GM23338 (cell line): ENCODE measurements at regions not wholly inside any gene's neighbourhood (a gene's known extent, or its start where the extent isn't known, plus 50 kb on each side); places are given as distances from the start of the nearest gene placed in this dataset.
A peak's percentile ranks its signal among the peaks of the same experiment; 100 is the strongest.

Source experiments
- ATAC-seq: fragments of 200-7000 bp; cut with Tn5 transposase; 3 replicates; pipeline ENCODE4 v1.9.1; 2020
- DNase-seq: peaks from one replicate; pipeline ENCODE4 v3.0.0-alpha.2; 2015; ENCODE audit warnings: low spot score
- H2AFZ ChIP-seq: fragments of 200-600 bp; sonication (generic); 2 replicates; pipeline ENCODE4 v1.8.0; 2016; ENCODE audit warnings: antibody characterized with exemption, mild to moderate bottlenecking, moderate library complexity
- H3F3A ChIP-seq: fragments of 200-600 bp; sonication (generic); replicated peaks from 2 replicates; pipeline ENCODE4 v1.8.0; 2017; ENCODE audit warnings: antibody characterized with exemption, mixed run types, low read depth
- H3K27ac ChIP-seq: fragments of 200-600 bp; sonication (generic); 2 replicates; pipeline ENCODE4 v1.6.1; 2016; ENCODE audit warnings: low read depth
- H3K27me3 ChIP-seq: fragments of 200-600 bp; sonication (generic); 2 replicates; pipeline ENCODE4 v1.8.0; 2016; ENCODE audit warnings: mild to moderate bottlenecking, mixed run types, moderate library complexity; ENCODE audit not compliant: insufficient read depth
- H3K36me3 ChIP-seq: fragments of 200-600 bp; sonication (generic); 2 replicates; pipeline ENCODE4 v1.8.0; 2016; ENCODE audit warnings: mild to moderate bottlenecking; ENCODE audit not compliant: insufficient read depth
- H3K4me1 ChIP-seq: fragments of 200-600 bp; sonication (generic); 2 replicates; pipeline ENCODE4 v1.8.0; 2016; ENCODE audit warnings: mild to moderate bottlenecking, moderate library complexity; ENCODE audit not compliant: insufficient read depth
- H3K4me2 ChIP-seq: fragments of 200-600 bp; sonication (generic); 2 replicates; pipeline ENCODE4 v1.7.1; 2017; ENCODE audit warnings: mixed run types
- H3K4me3 ChIP-seq: fragments of 200-600 bp; sonication (generic); 2 replicates; pipeline ENCODE4 v1.6.1; 2016; ENCODE audit warnings: mixed run types
- H3K79me2 ChIP-seq: fragments of 200-600 bp; sonication (generic); replicated peaks from 2 replicates; pipeline ENCODE4 v1.8.0; 2017; ENCODE audit warnings: mild to moderate bottlenecking; ENCODE audit not compliant: insufficient read depth
- H3K9me2 ChIP-seq: fragments of 200-600 bp; sonication (generic); 2 replicates; pipeline ENCODE4 v1.8.0; 2017; ENCODE audit not compliant: insufficient read depth
- H4K20me1 ChIP-seq: fragments of 200-600 bp; sonication (generic); replicated peaks from 2 replicates; pipeline ENCODE4 v1.8.0; 2017; ENCODE audit warnings: mild to moderate bottlenecking; ENCODE audit not compliant: insufficient read depth
- H3K27ac Mint-ChIP-seq: 2 replicates; pipeline ENCODE4 v1.8.0; 2020; ENCODE audit warnings: inconsistent platforms, mild to moderate bottlenecking, moderate library complexity, mixed read lengths
- H3K27me3 Mint-ChIP-seq: 3 replicates; pipeline ENCODE4 v1.8.0; 2022; ENCODE audit warnings: low read depth, mild to moderate bottlenecking, moderate library complexity, mixed read lengths, inconsistent platforms; ENCODE audit not compliant: insufficient read depth, poor library complexity
- H3K36me3 Mint-ChIP-seq: 3 replicates; pipeline ENCODE4 v1.8.0; 2021; ENCODE audit warnings: low read depth, mild to moderate bottlenecking, inconsistent platforms, moderate library complexity, mixed read lengths
- H3K4me1 Mint-ChIP-seq: 3 replicates; pipeline ENCODE4 v1.8.0; 2020; ENCODE audit warnings: mild to moderate bottlenecking, inconsistent platforms, mixed read lengths
- H3K4me3 Mint-ChIP-seq: 3 replicates; pipeline ENCODE4 v1.8.0; 2021; ENCODE audit warnings: moderate library complexity, mild to moderate bottlenecking, inconsistent platforms, mixed read lengths
- H3K9me3 Mint-ChIP-seq: 3 replicates; pipeline ENCODE4 v1.8.0; 2020; ENCODE audit warnings: moderate library complexity, mild to moderate bottlenecking, inconsistent platforms, mixed read lengths
- CREB1 ChIP-seq: fragments of 250-450 bp; sonication (Bioruptor Pico); IDR thresholded peaks from 2 replicates; pipeline ENCODE4 v1.5.0; 2020; ENCODE audit warnings: low read depth, mild to moderate bottlenecking, moderate library complexity
- ETS1 ChIP-seq: IDR thresholded peaks from 2 replicates; pipeline ENCODE4 v1.6.1; 2016; ENCODE audit warnings: antibody characterized with exemption
- EZH2 ChIP-seq: fragments of 200-600 bp; sonication (generic); IDR thresholded peaks from one replicate; pipeline ENCODE4 v1.8.0; 2017; ENCODE audit warnings: antibody characterized with exemption, mild to moderate bottlenecking, low read depth; ENCODE audit not compliant: unreplicated experiment
- EZH2phosphoT487 ChIP-seq: fragments of 200-600 bp; sonication (generic); IDR thresholded peaks from one replicate; pipeline ENCODE4 v1.8.1; 2018; ENCODE audit warnings: antibody characterized with exemption; ENCODE audit not compliant: unreplicated experiment
- JUNB ChIP-seq: IDR thresholded peaks from one replicate; pipeline ENCODE4 v1.6.1; 2016; ENCODE audit warnings: antibody characterized with exemption; ENCODE audit not compliant: unreplicated experiment
- NANOG ChIP-seq: IDR thresholded peaks from 2 replicates; pipeline ENCODE4 v1.6.1; 2016; ENCODE audit warnings: antibody characterized with exemption, borderline replicate concordance
- POLR2AphosphoS5 ChIP-seq: IDR thresholded peaks from 2 replicates; pipeline ENCODE4 v1.6.1; 2016; ENCODE audit warnings: antibody characterized with exemption, low read depth
- STAT1 ChIP-seq: IDR thresholded peaks from one replicate; pipeline ENCODE4 v1.6.1; 2016; ENCODE audit warnings: antibody characterized with exemption; ENCODE audit not compliant: unreplicated experiment
- ZNF114 ChIP-seq: fragments of 250-450 bp; sonication (Bioruptor Pico); IDR thresholded peaks from 2 replicates; pipeline ENCODE4 v1.5.0; 2020; ENCODE audit warnings: mild to moderate bottlenecking, moderate library complexity
- ZNF331 ChIP-seq: fragments of 250-450 bp; sonication (Bioruptor Pico); IDR thresholded peaks from 2 replicates; pipeline ENCODE4 v1.5.0; 2020; ENCODE audit warnings: low read depth, mild to moderate bottlenecking, moderate library complexity
- TF ChIP-seq, protein P1 (sequence below), 2 experiments: fragments of 200-600 bp in 1 of 2; sonication (generic) in 1 of 2; conservative IDR thresholded peaks; 2 replicates each; pipeline versions ENCODE4 v1.5.1 to v1.6.1; 2016 to 2017; ENCODE audit warnings: antibody characterized with exemption in 2 of 2, low read depth in 2 of 2, mild to moderate bottlenecking in 2 of 2, moderate library complexity in 1 of 2
- TF ChIP-seq, protein P2 (sequence below): IDR thresholded peaks from one replicate; pipeline ENCODE4 v1.6.1; 2018; ENCODE audit warnings: antibody characterized with exemption; ENCODE audit not compliant: unreplicated experiment

GRCh38 chr6:137800762-137801161, 66.3 kb upstream of the TNFAIP3 start:
- no peaks in the 10 kb centered on the region for H3K36me3 Mint-ChIP-seq
- H4K20me1 ChIP-seq, result no peaks in the 10 kb centered on the region
- H3K27ac ChIP-seq, result no peak overlapping the region
- no peaks in the 10 kb centered on the region for H3K27me3 ChIP-seq
- peak overlapping the region; percentile 43; the same call in 1 of the 2 replicates for H2AFZ ChIP-seq
- DNase-seq, result no peak
- H3K4me1 ChIP-seq, result no peaks in the 10 kb centered on the region
- no peak overlapping the region for H3K4me3 Mint-ChIP-seq
- H3K4me1 Mint-ChIP-seq, result no peaks in the 10 kb centered on the region
- H3K36me3 ChIP-seq, result no peaks in the 10 kb centered on the region
- no peak overlapping the region for H3K4me3 ChIP-seq
- no peaks in the 10 kb centered on the region for H3K9me3 Mint-ChIP-seq
- peaks cover 6% of the 10 kb centered on the region for H3K27me3 Mint-ChIP-seq
- H3K79me2 ChIP-seq, result no peaks in the 10 kb centered on the region
- peaks cover 7% of the 10 kb centered on the region; the same call in 1 of the 2 replicates for H3K9me2 ChIP-seq
- no peak for ATAC-seq
- no peaks in the 10 kb centered on the region for H3F3A ChIP-seq
- H3K27ac Mint-ChIP-seq, result no peak overlapping the region
- TF ChIP-seq POLR2AphosphoS5 (no peak), CREB1 (CRISPR knock-in tag) (no peak), ZNF331 (CRISPR knock-in tag) (no peak), EZH2phosphoT487 (no peak), EZH2 (no peak)
- TF ChIP-seq, protein P1, sequence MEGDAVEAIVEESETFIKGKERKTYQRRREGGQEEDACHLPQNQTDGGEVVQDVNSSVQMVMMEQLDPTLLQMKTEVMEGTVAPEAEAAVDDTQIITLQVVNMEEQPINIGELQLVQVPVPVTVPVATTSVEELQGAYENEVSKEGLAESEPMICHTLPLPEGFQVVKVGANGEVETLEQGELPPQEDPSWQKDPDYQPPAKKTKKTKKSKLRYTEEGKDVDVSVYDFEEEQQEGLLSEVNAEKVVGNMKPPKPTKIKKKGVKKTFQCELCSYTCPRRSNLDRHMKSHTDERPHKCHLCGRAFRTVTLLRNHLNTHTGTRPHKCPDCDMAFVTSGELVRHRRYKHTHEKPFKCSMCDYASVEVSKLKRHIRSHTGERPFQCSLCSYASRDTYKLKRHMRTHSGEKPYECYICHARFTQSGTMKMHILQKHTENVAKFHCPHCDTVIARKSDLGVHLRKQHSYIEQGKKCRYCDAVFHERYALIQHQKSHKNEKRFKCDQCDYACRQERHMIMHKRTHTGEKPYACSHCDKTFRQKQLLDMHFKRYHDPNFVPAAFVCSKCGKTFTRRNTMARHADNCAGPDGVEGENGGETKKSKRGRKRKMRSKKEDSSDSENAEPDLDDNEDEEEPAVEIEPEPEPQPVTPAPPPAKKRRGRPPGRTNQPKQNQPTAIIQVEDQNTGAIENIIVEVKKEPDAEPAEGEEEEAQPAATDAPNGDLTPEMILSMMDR (conservative IDR thresholded peaks at IDR 0.05; ENCODE audit: low read depth in 2 of 2), result no peak
- H3K4me2 ChIP-seq, result no peak overlapping the region

DNA sequence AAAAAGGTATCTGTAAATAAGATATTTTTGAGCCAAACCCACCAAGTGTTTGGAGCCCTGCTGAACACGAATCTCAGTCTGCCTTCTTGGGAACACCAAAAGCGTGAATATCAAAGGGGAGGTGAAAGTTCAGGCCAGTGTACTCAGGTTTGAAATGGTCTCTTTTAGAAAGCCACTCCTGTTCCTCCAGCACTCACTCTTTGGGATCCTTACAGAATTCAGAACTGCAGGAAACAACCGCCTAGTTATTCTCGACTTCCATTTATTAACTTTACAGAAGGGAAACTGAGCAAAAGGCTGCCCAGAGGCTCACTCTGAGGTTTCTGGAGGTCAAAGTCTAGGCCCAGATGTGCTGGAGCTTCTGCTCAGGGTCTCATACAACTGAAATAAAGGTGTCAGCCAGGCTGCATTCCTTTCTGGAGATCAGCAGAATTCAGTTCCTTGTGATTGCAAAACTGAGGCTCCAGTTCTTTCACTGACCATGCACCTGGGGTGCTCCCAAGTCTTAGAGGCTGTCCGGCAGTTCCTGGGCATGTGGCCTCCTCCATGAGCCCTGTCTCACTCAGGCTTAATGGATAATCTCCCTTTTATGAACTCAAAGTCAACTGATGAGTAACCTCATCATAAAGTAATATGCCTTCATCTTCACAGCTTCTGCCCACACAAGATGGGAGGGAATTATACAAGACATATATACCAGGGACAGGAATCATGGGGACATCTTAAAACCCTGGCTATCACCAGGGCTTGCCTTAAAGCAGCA, 65.5 kb upstream of the TNFAIP3 start:
- no peaks in the 10 kb centered on the region for H3K36me3 Mint-ChIP-seq
- no peak overlapping the region for H3K27ac ChIP-seq
- no peak for TF ChIP-seq JUNB
- TF ChIP-seq POLR2AphosphoS5, result no peak
- TF ChIP-seq EZH2, result no peak
- TF ChIP-seq NANOG, result no peak
- no peak for TF ChIP-seq ZNF114 (CRISPR knock-in tag)
- TF ChIP-seq ZNF331 (CRISPR knock-in tag), result no peak
- TF ChIP-seq ETS1, result no peak
- TF ChIP-seq STAT1, result no peak
- TF ChIP-seq, protein P2, sequence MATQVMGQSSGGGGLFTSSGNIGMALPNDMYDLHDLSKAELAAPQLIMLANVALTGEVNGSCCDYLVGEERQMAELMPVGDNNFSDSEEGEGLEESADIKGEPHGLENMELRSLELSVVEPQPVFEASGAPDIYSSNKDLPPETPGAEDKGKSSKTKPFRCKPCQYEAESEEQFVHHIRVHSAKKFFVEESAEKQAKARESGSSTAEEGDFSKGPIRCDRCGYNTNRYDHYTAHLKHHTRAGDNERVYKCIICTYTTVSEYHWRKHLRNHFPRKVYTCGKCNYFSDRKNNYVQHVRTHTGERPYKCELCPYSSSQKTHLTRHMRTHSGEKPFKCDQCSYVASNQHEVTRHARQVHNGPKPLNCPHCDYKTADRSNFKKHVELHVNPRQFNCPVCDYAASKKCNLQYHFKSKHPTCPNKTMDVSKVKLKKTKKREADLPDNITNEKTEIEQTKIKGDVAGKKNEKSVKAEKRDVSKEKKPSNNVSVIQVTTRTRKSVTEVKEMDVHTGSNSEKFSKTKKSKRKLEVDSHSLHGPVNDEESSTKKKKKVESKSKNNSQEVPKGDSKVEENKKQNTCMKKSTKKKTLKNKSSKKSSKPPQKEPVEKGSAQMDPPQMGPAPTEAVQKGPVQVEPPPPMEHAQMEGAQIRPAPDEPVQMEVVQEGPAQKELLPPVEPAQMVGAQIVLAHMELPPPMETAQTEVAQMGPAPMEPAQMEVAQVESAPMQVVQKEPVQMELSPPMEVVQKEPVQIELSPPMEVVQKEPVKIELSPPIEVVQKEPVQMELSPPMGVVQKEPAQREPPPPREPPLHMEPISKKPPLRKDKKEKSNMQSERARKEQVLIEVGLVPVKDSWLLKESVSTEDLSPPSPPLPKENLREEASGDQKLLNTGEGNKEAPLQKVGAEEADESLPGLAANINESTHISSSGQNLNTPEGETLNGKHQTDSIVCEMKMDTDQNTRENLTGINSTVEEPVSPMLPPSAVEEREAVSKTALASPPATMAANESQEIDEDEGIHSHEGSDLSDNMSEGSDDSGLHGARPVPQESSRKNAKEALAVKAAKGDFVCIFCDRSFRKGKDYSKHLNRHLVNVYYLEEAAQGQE, result no peak
- TF ChIP-seq, protein P1 (conservative IDR thresholded peaks at IDR 0.05; ENCODE audit: low read depth in 2 of 2), result no peak
- no peak for TF ChIP-seq EZH2phosphoT487

More for the DNA sequence above, 65.5 kb upstream of the TNFAIP3 start:
- H4K20me1 ChIP-seq, result no peaks in the 10 kb centered on the region
- no peak overlapping the region for H3K27ac Mint-ChIP-seq
- H3K4me2 ChIP-seq, result no peak overlapping the region
- no peaks in the 10 kb centered on the region for H3K4me1 Mint-ChIP-seq
- peaks cover 7% of the 10 kb centered on the region for H3K27me3 Mint-ChIP-seq
- H3K27me3 ChIP-seq, result no peaks in the 10 kb centered on the region
- peaks cover 7% of the 10 kb centered on the region; the same call in 1 of the 2 replicates for H3K9me2 ChIP-seq
- DNase-seq, result no peak
- no peak overlapping the region for H3K4me3 Mint-ChIP-seq
- H3K4me1 ChIP-seq, result no peaks in the 10 kb centered on the region
- no peaks in the 10 kb centered on the region for H3F3A ChIP-seq
- H3K36me3 ChIP-seq, result no peaks in the 10 kb centered on the region
- no peak overlapping the region for H2AFZ ChIP-seq
- no peaks in the 10 kb centered on the region for H3K79me2 ChIP-seq
- no peak overlapping the region for H3K4me3 ChIP-seq
- no peak for ATAC-seq
- H3K9me3 Mint-ChIP-seq, result no peaks in the 10 kb centered on the region
